NCI-H526 (cell line): ENCODE measurements at regions not wholly inside any gene's neighbourhood (a gene's known extent, or its start where the extent isn't known, plus 50 kb on each side); places are given as distances from the start of the nearest gene placed in this dataset.

ENCODE experiments used
- DNase-seq, 2 experiments: peaks; one replicate each; lab custom pipeline; 2025; lab: John Stamatoyannopoulos, UW

DNA sequence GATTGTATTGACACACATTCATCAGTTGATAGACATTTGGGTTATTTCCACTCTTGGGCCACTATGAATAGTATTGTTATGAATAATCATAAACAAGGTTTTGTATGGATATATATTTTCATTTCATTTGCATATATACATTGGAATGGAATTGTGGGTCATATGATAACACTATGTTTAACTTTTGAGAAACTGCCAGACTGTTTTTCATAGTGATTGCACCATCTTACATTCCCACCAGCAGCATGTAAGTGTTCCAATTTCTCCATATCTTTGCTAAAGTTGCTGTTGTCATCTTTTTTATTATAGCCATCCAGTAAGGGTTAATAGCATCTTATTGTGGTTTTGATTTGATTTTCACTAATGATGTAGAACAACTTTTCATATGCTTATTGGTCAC is 198.5 kb upstream of the PPFIA2 start:
- no peak for DNase-seq

DNA sequence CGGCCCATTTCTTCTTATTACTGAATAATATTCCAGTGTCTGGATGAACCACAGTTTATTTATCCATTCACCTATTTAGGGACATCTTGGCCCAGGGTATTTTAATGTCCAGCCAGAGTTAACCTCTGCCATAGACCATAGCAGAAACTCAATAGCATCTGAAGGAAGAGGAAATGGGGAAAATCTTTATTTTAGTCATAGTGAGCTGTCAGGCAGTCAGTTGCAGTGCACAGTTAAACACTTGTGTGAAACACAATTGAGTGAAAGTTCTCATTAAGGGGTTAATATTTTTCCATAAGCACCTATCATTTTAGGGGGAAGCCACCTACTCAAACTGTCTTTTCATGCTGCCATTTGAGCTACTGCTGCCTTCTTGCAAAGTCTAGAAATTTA is 197.3 kb upstream of the PPFIA2 start:
- no peak for DNase-seq

DNA sequence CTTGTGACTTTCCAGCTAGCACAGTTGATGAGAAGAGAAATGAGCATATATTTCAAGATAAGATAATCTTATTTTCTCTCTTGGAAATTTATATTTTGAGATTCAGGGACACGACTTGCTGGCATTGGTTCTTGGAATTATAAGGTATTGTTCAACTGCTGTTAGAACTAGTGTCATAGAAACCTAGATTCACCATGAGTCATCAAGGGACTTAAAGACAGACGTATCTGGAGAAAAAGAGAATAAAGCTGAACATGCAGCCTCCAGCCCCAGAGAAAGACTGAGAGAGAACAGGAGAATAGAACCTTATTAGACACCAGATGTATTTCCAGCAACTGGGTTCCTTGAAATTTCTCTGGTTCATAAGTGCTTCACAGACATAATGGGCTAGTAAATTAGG is 194.4 kb upstream of the PPFIA2 start:
- no peak for DNase-seq

DNA sequence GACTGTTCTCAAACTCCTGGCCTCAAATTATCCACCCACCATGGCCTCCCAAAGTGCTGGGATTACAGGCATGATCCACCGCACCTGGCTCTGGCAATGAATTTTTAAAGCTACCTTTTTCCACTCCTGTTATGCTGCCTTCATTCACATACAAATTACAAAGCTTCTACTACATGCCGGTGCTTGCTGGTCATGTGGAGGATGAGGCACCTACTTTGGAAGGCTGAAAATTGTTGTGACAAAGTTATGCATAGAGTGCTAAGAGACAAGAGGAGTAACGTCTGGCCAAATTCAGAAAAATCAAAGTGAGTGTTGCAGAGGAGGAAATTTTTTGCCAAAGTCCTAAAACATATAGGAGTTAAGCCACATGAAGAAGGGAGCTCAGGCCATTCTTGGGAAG is 191.7 kb upstream of the PPFIA2 start:
- no peak for DNase-seq

DNA sequence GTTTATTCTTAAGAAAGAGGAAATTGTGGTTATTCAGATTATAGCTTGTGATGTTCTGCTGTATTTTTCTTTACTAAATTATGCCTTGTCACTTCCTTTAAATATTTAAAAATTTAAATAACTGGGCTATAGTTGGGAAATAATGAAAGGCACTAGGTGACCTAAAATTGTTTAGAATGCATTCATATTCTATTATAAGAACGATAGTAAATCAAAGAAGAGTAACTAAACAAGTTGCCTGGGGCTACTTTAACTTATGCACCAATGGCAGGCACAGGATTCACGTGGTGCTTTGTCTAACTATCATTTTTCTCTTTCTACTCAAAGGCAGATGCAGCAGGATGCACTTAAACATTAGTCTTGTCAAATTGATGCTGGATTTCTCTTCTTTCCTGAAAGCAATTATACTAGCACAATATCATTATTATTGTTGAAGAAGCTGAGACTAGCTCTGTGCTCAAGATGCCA is 190.7 kb upstream of the PPFIA2 start:
- no peak for DNase-seq

DNA sequence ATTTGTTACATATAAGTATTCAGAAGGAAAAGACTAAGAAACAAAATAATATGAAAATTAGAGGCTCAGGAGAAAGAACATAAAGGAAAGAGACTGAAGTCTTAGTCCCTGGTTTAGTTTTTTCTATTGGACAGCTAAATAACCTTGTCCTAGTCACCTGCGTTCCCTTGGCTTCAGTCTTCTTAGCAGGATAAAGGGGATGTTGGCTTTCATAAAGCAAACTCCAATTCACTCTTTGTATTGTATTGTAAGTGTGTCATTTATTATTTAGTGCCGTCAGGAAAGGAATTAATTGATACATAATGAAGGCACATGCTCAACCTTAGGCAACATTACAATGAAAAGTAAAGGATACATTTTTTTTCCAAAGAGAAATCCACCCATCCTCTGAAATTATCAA is 190.3 kb upstream of the PPFIA2 start:
- no peak for DNase-seq

DNA sequence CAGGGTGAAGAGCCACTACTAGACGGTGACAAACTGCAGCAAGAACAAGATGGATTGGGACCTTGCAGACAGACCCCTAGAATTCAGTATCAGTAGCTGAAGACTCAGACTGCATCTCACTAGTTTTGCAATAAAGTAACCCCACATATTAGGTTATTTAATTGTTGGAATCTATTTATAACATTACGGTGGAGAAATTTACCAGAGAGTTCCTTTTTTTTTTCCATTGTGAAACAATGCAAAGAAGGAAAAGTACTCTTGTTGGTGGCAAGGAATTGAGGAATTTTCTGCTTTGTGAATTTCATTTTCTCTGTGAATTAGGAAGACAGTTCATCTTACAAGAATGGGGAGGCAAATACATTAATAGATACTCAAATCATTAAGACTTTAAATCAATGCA is 185.7 kb upstream of the PPFIA2 start:
- no peak for DNase-seq

DNA sequence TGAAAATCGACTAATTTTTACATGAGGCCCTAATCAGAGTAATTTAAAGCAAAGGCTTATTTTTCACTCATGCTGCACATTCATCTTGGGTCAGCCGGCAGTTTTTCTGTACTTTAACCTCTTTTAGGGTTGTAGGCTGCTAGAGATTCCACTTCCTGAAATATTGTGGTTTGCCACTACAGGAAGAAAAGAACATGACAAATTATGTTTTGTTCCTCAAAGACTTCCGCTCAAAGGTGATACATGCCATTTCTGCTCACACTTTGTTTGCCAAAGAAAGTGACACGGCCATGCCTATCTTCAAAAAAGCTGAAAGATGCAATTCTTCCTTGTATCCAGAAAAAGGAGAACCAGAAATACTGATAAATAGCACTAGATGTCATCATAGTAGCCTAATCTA is 183.4 kb upstream of the PPFIA2 start:
- no peak for DNase-seq

DNA sequence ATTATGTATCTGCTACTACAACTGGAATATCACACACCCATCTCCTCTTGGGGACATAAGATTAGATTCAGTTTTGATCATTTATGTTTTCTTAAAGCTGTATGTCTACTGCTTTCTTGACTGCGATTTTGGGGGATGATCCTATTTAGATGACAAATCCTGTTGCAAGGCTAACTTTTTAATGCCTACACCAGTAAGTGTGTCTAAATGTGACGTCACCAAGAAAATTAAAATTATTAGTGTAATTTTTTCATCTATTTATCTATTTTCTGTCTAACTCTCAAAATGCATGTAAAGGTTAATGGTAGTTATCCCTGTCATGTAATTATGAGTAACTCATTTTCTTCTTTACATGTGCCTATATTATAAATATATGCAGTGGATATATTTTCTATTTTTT is 170.9 kb upstream of the PPFIA2 start:
- DNase-seq = no peak

DNA sequence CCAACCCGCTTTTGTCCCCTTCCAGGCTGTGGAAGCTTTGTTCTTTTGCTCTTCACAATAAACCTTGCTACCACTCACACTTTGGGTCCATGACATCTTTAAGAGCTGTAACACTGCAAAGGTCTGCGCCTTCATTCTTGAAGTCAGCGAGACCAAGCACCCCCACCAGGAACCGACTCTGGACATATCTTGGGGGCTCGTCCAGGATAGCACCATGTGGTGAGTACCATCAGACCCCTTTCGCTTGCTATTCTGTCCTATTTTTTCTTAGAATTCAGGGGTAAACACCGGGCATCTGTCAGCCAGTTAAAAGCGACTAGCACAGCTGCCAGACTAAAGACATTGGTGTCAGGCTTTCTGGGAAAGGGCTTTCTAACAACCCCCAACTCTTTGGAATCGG is 137.6 kb upstream of the PPFIA2 start:
- DNase-seq = no peak

DNA sequence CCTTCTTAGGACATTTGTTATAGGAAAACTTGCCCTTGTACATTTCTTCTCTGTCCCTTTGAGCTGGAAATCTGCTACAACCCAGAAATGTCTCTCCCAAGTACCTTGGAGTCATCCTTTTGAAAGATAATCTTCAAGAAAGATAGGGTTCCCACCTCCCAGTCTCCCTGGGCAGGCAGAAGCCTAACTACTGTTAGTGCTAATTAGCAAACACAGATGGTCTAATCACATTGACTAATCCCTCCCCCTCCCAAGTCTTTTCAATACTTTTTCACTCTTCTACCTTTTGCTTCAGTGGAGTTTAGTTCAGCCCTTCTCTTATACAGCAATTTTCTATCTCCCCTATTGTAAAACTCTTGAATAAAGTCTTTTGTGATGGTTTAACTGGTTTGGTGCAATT is 129.8 kb upstream of the PPFIA2 start:
- DNase-seq = no peak

DNA sequence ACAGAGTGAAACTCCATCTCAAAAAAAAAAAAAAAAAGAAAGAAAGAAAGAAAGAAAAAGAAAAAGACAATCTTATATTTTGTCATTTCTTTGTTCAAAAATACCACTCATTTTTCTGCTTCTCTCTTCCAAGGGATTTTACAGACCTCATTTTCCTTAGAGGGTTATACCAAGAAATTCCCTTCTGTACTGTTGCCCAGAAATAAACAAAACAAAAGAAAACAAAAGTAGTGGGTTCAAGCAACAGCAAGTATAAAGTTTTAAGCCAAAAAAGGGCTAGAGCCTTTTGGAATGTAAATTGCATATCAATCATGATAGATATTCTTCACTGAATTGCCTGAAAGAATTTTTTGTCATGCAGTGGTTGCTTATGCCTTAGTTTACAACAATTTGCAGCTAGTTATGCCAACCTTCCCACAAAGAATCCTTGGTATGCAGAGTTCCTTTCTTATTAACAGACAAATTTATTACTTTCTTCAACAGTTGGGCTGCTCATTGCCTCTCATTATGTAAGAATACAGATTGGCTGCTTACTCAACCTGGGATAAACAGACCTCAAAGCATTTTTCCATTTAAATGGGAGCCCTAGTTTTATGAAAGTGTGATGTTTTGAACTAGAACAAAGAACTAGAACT is 129.1 kb upstream of the PPFIA2 start:
- DNase-seq = no peak

DNA sequence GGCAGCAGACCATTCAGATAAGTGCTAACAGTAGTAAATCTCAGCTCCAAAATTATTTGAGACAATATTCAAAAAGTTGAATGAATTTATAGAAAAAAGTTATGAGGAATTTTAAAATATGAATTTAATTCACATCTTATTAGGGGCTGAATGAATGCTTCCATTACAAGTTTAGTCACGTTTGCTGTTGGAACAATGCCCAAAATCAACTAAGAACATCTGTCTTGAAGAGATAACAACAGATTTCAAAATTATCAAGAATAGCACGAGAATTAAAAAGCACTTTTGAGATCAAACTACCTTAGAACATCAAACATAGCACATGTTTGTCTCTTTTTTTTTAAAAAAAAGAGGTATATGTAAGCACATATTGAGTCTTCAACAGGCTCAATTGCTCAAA is 115.4 kb upstream of the PPFIA2 start:
- no peak for DNase-seq

DNA sequence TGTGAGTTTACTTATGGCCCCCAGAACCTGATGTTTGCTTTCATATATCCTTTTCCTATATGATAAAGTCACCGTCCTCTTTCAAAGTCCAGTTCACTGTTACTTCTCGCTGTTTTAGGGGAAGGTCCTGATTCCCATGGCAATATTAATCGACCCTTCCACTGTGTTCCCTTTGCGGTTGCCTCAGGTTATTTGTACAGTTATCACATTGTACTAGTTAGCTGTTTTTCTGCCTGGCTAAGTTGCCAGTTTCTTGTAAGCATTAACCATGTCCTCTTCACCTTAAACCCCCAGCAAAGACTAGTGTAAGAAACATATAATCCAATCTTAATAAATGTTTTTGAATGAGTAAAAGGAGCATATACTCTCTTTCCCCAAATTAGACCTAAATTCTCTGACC is 115.0 kb upstream of the PPFIA2 start:
- DNase-seq = no peak

DNA sequence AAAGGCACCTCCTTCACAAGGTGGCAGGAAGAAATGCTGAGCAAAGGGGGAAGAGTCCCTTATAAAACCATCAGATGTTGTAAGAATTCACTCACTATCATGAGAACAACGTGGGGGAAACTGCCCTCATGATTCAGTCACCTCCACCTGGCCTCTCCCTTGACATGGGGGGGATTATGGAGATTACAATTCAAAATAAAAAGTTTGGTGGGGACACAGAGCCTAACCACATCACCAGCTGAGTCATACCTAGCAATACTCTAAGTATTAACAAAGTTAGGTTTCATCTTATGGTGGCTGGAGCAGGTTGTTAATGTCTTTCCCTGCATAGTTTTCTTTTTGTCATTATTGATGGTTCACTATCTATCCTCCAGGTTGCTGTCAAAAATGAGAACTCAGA is 113.2 kb upstream of the PPFIA2 start:
- DNase-seq = no peak

DNA sequence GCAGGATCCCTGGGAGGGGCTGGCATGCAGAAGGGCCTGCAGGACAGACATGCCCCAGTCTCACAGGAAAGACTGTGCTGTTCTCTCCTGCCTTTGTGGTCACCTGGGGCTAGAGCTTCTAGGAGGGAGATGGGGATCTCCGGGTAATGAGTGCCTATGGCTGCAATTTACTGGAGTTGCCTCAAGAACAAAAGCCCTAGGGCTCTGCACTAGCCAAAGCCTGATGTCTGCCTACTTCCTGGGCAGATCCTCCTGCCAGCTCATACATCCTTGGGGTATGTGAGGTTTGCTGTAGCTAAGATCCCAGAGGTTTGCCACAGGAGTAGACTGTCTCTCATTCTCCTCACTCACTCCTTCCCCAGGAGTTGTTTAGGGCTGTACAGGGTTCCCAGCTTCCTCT is 106.9 kb upstream of the PPFIA2 start:
- DNase-seq = no peak

DNA sequence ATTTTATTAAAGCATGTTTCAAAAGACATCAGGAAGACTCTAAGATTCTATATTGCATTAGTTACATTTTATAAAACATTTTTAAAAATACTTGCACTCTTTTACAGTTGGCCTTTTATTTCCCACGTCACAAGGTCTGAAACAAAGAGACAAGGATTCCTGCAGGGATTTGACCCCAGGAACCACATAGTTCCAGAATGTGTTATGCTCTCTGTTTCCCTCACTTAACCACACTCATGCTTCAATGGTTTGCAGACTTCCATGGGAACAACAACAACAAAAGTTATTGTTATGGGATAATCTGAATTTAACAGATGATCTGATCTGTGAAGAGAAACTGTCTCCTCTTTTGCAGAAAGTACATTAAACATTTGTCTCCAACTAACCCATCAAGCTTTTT is 104.3 kb upstream of the PPFIA2 start:
- no peak for DNase-seq

DNA sequence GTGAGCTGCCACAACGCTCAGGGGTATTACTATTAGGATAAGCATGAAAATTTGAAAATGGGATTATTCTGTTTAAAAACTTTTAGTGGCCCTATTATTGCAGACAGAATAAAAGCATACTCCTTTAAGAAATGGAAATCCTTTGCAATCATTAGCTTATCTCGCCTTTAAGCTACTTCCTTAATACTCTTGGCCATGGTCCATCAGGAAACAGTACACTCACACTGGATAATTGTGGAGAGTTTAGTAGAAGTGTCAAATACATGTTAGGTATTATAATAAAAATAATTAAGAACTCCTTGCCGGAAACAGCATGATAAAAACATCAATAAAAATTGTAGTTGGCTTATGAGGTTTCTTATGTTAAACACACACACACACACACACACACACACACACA is 100.4 kb upstream of the PPFIA2 start:
- DNase-seq = no peak

DNA sequence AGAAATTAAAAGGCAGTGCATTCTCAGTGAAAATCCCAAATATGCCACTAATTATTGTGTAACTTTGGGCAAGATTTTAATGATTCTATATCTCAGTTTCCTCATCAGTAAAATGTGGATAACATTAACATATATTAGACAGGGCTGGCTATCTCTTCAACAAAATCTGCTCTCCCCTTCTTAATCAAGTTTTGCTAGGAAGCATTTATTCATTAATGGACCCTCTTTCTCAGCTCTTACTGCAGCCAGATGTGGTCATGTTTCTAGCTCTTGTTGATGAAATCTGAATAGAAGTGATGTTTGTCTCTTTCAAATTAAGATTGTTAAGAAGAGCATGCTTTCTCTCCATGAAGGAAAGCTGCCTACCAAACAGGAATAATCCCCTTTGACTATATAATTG is 84.4 kb upstream of the PPFIA2 start:
- DNase-seq = no peak

DNA sequence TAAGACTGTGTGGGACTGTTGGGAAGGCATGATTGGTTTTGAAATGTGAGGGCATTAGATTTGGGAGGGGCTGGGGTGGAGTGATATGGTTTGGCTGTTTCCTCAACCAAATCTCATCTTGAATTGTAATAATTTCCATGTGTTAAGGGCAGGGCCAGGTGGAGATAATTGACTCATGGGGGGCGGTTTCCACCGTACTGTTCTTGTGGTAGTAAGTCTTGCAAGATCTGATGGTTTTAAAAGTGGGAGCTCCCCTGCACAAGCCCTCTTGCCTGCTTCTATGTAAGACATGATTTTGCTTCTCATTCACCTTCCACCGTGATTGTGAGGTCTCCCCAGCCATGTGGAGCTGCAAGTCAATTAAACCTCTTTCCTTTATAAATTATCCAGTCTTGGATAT is 76.6 kb upstream of the PPFIA2 start:
- DNase-seq = no peak

DNA sequence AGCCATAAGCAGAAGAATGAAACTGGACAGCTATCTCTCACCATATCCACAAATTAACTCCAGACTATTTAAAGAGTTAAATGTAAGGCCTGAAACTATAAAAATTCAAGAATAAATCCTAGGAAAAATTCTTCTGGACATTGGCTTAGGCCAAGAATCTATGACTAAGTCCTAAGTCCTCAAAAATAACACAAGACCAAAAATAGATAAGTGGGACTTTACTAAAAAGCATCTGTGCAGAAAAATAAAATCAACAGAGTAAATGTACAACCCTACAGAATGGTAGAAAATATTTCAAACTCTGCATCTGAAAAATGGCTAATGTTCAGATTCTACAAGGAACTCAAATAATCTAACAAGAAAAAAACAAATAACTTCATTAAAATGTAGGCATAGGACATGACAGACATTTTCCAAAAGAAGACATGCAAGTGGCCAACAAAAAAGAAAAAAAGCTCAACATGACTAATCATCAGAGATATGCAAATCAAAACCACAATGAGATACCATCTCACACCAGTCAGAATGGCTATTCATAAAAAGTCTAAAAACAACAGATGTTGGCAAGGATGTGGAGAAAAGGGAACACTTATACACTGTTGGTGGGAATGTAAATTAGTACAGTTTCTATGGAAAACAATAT is 61.0 kb upstream of the PPFIA2 start:
- DNase-seq = peak in 1 of 2 experiments; percentile 7

DNA sequence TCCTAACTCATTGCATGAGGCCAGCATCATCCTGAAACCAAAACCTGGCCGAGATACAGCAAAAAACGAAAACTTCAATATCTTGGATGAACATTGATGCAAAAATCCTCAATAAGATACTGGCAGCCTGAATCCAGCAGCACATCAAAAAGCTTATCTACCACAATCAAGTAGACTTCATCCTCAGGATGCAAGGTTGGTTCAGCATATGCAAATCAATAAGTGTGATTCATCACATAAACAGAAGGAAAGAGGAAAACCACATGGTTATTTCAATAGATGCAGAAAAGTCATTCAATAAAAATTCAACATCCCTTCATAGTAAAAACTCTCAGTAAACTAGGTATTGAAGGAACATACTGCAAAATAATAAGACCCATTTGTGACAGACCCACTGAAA is 56.5 kb upstream of the PPFIA2 start:
- no peak for DNase-seq

DNA sequence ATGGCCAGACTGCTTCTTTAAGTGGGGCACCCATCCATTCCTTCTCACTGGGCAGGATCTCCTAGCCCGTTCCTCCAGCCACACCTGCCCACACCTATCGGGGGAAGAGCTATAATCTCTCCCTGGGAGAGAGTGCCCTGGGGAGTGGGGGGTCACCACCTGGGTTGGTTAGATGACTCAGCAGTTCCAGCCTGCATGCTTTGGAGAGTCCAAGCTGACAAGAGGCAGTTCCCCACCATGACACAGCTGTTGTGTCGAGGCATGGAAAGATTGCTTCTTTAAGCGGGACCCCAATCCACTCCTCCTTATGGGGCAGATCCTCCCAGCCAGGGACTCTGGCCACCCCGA is 52.6 kb upstream of the PPFIA2 start:
- no peak for DNase-seq

DNA sequence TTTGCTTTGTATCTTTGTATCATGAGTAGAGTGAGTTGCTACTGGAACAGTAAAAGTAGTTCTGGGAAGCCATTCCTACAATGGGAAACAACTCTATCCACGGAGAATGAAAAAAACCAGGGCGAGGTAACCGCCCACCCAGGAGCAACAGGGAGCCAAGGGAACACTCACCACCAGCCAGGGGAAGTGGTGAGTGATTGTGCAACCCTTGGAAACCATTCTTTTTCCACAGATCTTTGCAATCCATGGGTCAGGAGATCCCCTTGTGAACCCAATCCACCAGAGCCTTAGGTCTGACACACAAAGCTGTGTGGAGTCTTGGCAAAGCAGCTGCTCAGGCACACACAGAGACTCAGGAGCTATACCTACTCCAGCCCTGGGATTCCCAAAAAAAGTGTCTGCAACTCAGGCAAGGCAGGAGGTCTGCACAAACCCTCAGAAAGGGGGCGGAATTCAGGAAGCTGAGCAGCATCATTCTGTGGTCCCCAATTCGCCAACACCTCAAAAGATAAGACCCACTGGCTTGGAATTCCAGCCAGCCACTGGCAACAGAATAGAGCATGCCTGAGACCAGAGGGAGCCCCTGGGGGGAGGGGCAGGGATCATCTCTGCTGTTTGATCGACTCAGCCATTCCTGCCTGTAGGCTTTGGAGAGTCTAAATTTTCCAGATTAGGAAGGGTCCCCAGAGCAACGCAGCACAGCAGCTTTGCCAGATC is 52.1 kb upstream of the PPFIA2 start:
- DNase-seq = no peak
